Mesendoderm (in vitro differentiated cells): ENCODE measurements at regions not wholly inside any gene's neighbourhood (a gene's known extent, or its start where the extent isn't known, plus 50 kb on each side); places are given as distances from the start of the nearest gene placed in this dataset.

Source experiments
- DNase-seq: peaks from one replicate; pipeline ENCODE4 v3.0.0; 2013
- H2AK5ac ChIP-seq: 2 replicates; pipeline ENCODE4 v1.6.1; 2013; ENCODE audit warnings: low read length, inconsistent platforms
- H2BK120ac ChIP-seq: 2 replicates; pipeline ENCODE4 v1.6.1; 2013; ENCODE audit warnings: low read depth, mild to moderate bottlenecking, low read length, moderate library complexity, mixed read lengths
- H2BK15ac ChIP-seq: replicated peaks from 2 replicates; pipeline ENCODE4 v1.6.1; 2013; ENCODE audit warnings: low read depth, mild to moderate bottlenecking, moderate library complexity
- H2BK5ac ChIP-seq: 2 replicates; pipeline ENCODE4 v1.6.1; 2013; ENCODE audit warnings: low read length, inconsistent platforms
- H3K18ac ChIP-seq: 2 replicates; pipeline ENCODE4 v1.6.1; 2013; ENCODE audit warnings: mild to moderate bottlenecking, low read length, mixed read lengths
- H3K23ac ChIP-seq: one replicate; pipeline ENCODE4 v1.6.1; 2013; ENCODE audit warnings: low read length
- H3K27ac ChIP-seq: 2 replicates; pipeline ENCODE4 v1.5.1; 2013; ENCODE audit warnings: low read depth, mild to moderate bottlenecking, inconsistent platforms, low read length, moderate library complexity
- H3K27me3 ChIP-seq: 2 replicates; pipeline ENCODE4 v1.6.1; 2013; ENCODE audit warnings: low read length, control low read depth, mild to moderate bottlenecking, inconsistent platforms; ENCODE audit not compliant: insufficient read depth, poor library complexity
- H3K36me3 ChIP-seq: 2 replicates; pipeline ENCODE4 v1.6.1; 2013; ENCODE audit warnings: low read length, inconsistent platforms; ENCODE audit not compliant: control insufficient read depth, insufficient read depth
- H3K4ac ChIP-seq: one replicate; pipeline ENCODE4 v1.6.1; 2013; ENCODE audit warnings: low read depth, mild to moderate bottlenecking, low read length, moderate library complexity
- H3K4me1 ChIP-seq: 2 replicates; pipeline ENCODE4 v1.6.1; 2013; ENCODE audit warnings: low read depth, low read length, inconsistent platforms; ENCODE audit not compliant: control insufficient read depth
- H3K4me2 ChIP-seq: 2 replicates; pipeline ENCODE4 v1.6.1; 2013; ENCODE audit warnings: low read length
- H3K4me3 ChIP-seq: 2 replicates; pipeline ENCODE4 v1.5.1; 2013; ENCODE audit warnings: mild to moderate bottlenecking, low read length
- H3K56ac ChIP-seq: one replicate; pipeline ENCODE4 v1.6.1; 2013; ENCODE audit warnings: low read length
- H3K79me1 ChIP-seq: 2 replicates; pipeline ENCODE4 v1.6.1; 2013; ENCODE audit warnings: low read length, inconsistent platforms
- H3K79me2 ChIP-seq: 2 replicates; pipeline ENCODE4 v1.6.1; 2013; ENCODE audit warnings: mild to moderate bottlenecking, low read length; ENCODE audit not compliant: control insufficient read depth, insufficient read depth
- H3K9ac ChIP-seq: 2 replicates; pipeline ENCODE4 v1.6.1; 2013; ENCODE audit warnings: low read length, inconsistent platforms
- H4K5ac ChIP-seq: one replicate; pipeline ENCODE4 v1.6.1; 2013; ENCODE audit warnings: low read length
- H4K8ac ChIP-seq: one replicate; pipeline ENCODE4 v1.6.1; 2013; ENCODE audit warnings: low read depth, mild to moderate bottlenecking, control low read depth, low read length, moderate library complexity
- WGBS: extraction: QIAGEN DNeasy Blood & Tissue Kit; methylation state at CpG from one replicate; pipeline ENCODE4 v1.1.7; 2013; ENCODE audit warnings: low lambda C conversion rate, missing lambda C conversion rate; ENCODE audit not compliant: insufficient coverage; ENCODE audit errors: extremely low coverage; 5-methylcytosine and 5-hydroxymethylcytosine counted together

DNA sequence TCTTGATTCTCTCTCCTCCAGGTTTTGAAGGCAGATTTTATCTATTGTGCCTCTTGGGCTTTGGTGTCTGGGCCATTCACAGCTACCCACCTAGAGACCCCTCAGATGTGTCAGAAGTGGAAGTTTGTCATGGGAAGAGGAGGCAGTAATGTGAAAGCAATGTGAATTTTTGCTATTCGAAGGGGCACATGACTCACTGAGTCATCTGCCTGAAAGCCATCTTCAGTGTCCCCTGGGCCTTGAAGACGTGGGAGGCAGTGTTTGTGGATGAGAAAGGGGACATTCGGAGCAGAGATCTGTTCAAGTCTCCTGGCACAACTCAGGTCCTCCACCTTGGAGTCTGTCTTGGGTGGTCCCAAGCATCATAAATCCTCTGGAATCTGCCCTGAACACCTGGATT, 530.2 kb downstream of the NPIPA7 start:
- DNase-seq: no peak
- no peaks in the 10 kb centered on the region for H3K79me2 ChIP-seq
- WGBS: no CpG with 5 or more reads among the region's 3 CpGs
- no peak overlapping the region for H4K5ac ChIP-seq
- H3K27ac ChIP-seq: no peak overlapping the region
- H3K27me3 ChIP-seq: no peaks in the 10 kb centered on the region
- no peak overlapping the region for H3K4me2 ChIP-seq
- no peak overlapping the region for H3K4ac ChIP-seq
- no peaks in the 10 kb centered on the region for H3K4me1 ChIP-seq
- H3K79me1 ChIP-seq: no peaks in the 10 kb centered on the region
- no peak overlapping the region for H4K8ac ChIP-seq
- no peak overlapping the region for H3K4me3 ChIP-seq
- no peak overlapping the region for H2BK120ac ChIP-seq
- no peak overlapping the region for H3K18ac ChIP-seq
- H3K23ac ChIP-seq: no peak overlapping the region
- H2BK15ac ChIP-seq: no peak overlapping the region
- H2AK5ac ChIP-seq: no peak overlapping the region
- H3K36me3 ChIP-seq: no peaks in the 10 kb centered on the region
- no peak overlapping the region for H3K56ac ChIP-seq
- no peak overlapping the region for H3K9ac ChIP-seq
- H2BK5ac ChIP-seq: no peak overlapping the region

- no peaks in the 10 kb centered on the region for H3K79me2 ChIP-seq
- H3K9ac ChIP-seq: no peak overlapping the region
- H4K5ac ChIP-seq: no peak overlapping the region
- H2BK120ac ChIP-seq: no peak overlapping the region
- H3K27me3 ChIP-seq: no peaks in the 10 kb centered on the region
- no peak overlapping the region for H3K27ac ChIP-seq
- no peaks in the 10 kb centered on the region for H3K79me1 ChIP-seq
- no peaks in the 10 kb centered on the region for H3K4me1 ChIP-seq
- H3K56ac ChIP-seq: no peak overlapping the region
- H2AK5ac ChIP-seq: no peak overlapping the region
- no peak overlapping the region for H4K8ac ChIP-seq
- no CpG with 5 or more reads among the region's 1 CpG for WGBS
- no peak overlapping the region for H3K18ac ChIP-seq
- H3K23ac ChIP-seq: no peak overlapping the region
- H2BK15ac ChIP-seq: no peak overlapping the region
- no peak overlapping the region for H2BK5ac ChIP-seq
- no peak overlapping the region for H3K4me3 ChIP-seq
- DNase-seq: no peak
- H3K4me2 ChIP-seq: no peak overlapping the region
- H3K36me3 ChIP-seq: no peaks in the 10 kb centered on the region
- H3K4ac ChIP-seq: no peak overlapping the region
Observed at GRCh38 chr16:16910666-16911065, 531.7 kb downstream of the NPIPA7 start.

DNA sequence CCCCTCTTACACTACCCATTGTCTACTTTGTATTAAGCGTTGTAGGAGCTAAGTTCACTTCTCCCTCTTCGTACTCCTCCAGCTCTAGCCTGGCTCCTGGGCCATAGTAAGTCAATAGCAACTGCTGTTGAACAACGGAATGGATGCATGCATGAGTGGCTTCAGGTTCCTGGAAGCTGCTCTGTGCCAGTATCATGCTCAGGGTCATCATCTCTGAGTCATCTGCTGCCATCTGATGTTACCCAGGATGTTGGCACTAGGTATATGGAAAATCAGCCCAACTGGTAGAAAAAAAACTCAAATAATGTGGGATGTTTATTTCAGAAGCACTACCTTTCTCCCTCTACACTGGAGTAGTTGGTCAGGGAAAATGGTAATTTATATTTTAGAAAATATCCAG, 536.8 kb downstream of the NPIPA7 start:
- no peak overlapping the region for H3K4me3 ChIP-seq
- no peak overlapping the region for H3K23ac ChIP-seq
- no peak overlapping the region for H3K18ac ChIP-seq
- no peak overlapping the region for H3K4me2 ChIP-seq
- no peaks in the 10 kb centered on the region for H3K79me1 ChIP-seq
- no peak overlapping the region for H3K56ac ChIP-seq
- no peak overlapping the region for H2BK120ac ChIP-seq
- no peaks in the 10 kb centered on the region for H3K27me3 ChIP-seq
- H2BK15ac ChIP-seq: no peak overlapping the region
- no peak for DNase-seq
- no peak overlapping the region for H4K8ac ChIP-seq
- H2AK5ac ChIP-seq: no peak overlapping the region
- H3K36me3 ChIP-seq: no peaks in the 10 kb centered on the region
- H3K27ac ChIP-seq: no peak overlapping the region
- H4K5ac ChIP-seq: no peak overlapping the region
- no peak overlapping the region for H3K4ac ChIP-seq
- no peak overlapping the region for H2BK5ac ChIP-seq
- no peaks in the 10 kb centered on the region for H3K4me1 ChIP-seq
- no peaks in the 10 kb centered on the region for H3K79me2 ChIP-seq
- WGBS: no CpG with 5 or more reads among the region's 3 CpGs
- no peak overlapping the region for H3K9ac ChIP-seq

DNA sequence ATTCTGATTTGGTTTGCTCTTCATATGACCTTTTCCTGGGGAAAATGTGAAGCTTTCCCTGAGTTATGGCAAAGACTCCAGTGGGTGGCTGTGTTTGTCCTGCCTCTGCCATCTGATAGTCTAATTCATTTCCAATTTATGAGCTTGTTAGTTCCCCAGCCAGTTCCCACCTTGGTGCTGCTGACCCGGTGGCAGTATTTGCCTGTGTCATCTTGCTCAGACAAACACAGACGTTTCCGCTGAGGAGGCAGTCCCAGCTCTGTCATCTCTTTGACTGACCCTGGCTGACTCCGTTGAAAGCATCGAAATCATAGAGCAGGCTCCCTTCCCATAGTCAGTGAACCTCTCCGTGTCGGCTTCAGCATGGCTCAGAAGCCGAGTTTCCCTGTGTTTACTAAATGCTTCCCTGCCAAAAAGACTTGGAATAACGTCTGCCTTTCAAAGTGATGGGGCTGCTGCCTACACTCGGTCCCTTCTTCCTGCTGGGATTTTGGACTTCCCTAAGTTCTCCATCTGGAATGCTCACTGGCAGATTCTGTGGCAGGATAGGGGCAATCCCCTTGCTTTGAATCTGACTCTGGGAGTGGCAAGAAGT, 538.3 kb downstream of the NPIPA7 start:
- Histone ChIP-seq H3K36me3 (no peaks in the 10 kb centered on the region), H3K4ac (no peak overlapping the region), H3K4me3 (no peak overlapping the region), H3K4me2 (no peak overlapping the region), H2BK15ac (no peak overlapping the region), H2AK5ac (no peak overlapping the region), H3K27ac (no peak overlapping the region), H3K9ac (no peak overlapping the region), H3K18ac (no peak overlapping the region), H3K79me1 (no peaks in the 10 kb centered on the region), H3K23ac (no peak overlapping the region), H3K4me1 (no peaks in the 10 kb centered on the region), H2BK120ac (no peak overlapping the region), H4K5ac (no peak overlapping the region), H3K27me3 (no peaks in the 10 kb centered on the region), H4K8ac (no peak overlapping the region), H3K56ac (no peak overlapping the region), H2BK5ac (no peak overlapping the region), H3K79me2 (no peaks in the 10 kb centered on the region)
- DNase-seq: no peak
- WGBS: no CpG with 5 or more reads among the region's 10 CpGs

DNA sequence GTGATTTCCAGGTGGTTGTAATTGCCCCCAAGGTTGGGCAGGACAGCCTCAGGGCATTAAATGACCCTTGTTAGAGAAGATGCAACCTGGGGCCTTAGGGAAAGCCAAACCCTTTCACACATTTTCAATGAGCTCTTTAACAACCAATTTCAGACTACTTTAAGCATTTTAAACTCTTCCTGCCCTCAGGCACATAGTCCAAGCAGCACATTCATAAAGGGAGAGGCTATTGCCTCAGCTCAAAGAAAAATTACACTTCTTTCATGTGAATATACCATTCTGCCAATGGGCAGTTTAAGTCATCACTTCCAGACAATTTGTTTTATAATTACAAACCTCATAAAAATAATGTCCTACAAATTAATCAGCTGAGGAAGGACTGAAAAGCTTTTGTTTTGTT, 544.5 kb downstream of the NPIPA7 start:
- Histone ChIP-seq H3K18ac (no peak overlapping the region), H3K56ac (no peak overlapping the region), H3K9ac (no peak overlapping the region), H2BK5ac (no peak overlapping the region), H3K27ac (no peak overlapping the region), H3K36me3 (no peaks in the 10 kb centered on the region), H3K4me2 (no peak overlapping the region), H3K79me1 (no peaks in the 10 kb centered on the region), H2AK5ac (no peak overlapping the region), H2BK15ac (no peak overlapping the region), H3K4me3 (no peak overlapping the region), H3K4me1 (no peaks in the 10 kb centered on the region), H3K79me2 (no peaks in the 10 kb centered on the region), H4K8ac (no peak overlapping the region), H3K4ac (no peak overlapping the region), H3K23ac (no peak overlapping the region), H4K5ac (no peak overlapping the region), H3K27me3 (no peaks in the 10 kb centered on the region), H2BK120ac (no peak overlapping the region)
- no peak for DNase-seq

GRCh38 chr16:16924613-16925012, 545.7 kb downstream of the NPIPA7 start:
- H3K79me1 ChIP-seq: no peaks in the 10 kb centered on the region
- no peaks in the 10 kb centered on the region for H3K79me2 ChIP-seq
- no peak for DNase-seq
- H3K4me1 ChIP-seq: no peaks in the 10 kb centered on the region
- no peak overlapping the region for H3K23ac ChIP-seq
- no peak overlapping the region for H3K4me3 ChIP-seq
- no peak overlapping the region for H3K4me2 ChIP-seq
- no peak overlapping the region for H2BK15ac ChIP-seq
- H3K27me3 ChIP-seq: no peaks in the 10 kb centered on the region
- H3K4ac ChIP-seq: no peak overlapping the region
- H2AK5ac ChIP-seq: no peak overlapping the region
- H3K9ac ChIP-seq: no peak overlapping the region
- H2BK120ac ChIP-seq: no peak overlapping the region
- no peak overlapping the region for H3K18ac ChIP-seq
- no peaks in the 10 kb centered on the region for H3K36me3 ChIP-seq
- H3K56ac ChIP-seq: no peak overlapping the region
- H2BK5ac ChIP-seq: no peak overlapping the region
- no peak overlapping the region for H4K5ac ChIP-seq
- no peak overlapping the region for H4K8ac ChIP-seq
- H3K27ac ChIP-seq: no peak overlapping the region
- WGBS: no CpG with 5 or more reads among the region's 4 CpGs
